Heart left ventricle (tissue), 16 donors: ENCODE measurements at regions not wholly inside any gene's neighbourhood (a gene's known extent, or its start where the extent isn't known, plus 50 kb on each side); places are given as distances from the start of the nearest gene placed in this dataset.

Source experiments
- ATAC-seq, 4 donors: fragments of 200-7000 bp; cut with Tn5 transposase; one replicate each; pipeline ENCODE4 v1.9.1; 2020 to 2022; ENCODE audit warnings: moderate library complexity in 4 of 4, mild to moderate bottlenecking in 3 of 4, moderate number of reproducible peaks in 1 of 4
- DNase-seq, 5 donors: peaks; one replicate each; pipeline ENCODE4 v3.0.0-alpha.2; 2020
- H3K27ac ChIP-seq, 12 donors: fragments of 200-600 bp; sonication (generic) in 4 of 12; one replicate each; pipeline versions ENCODE4 v1.5.0 to v1.8.0; 2016 to 2022; ENCODE audit warnings: mild to moderate bottlenecking in 2 of 12
- H3K27me3 ChIP-seq, 9 donors: fragments of 200-600 bp; sonication (generic) in 2 of 9; one replicate each; pipeline versions ENCODE4 v1.5.1 to v1.8.0; 2016 to 2022; ENCODE audit warnings: mild to moderate bottlenecking in 3 of 9
- H3K36me3 ChIP-seq, 9 donors: fragments of 200-600 bp; sonication (generic) in 2 of 9; one replicate each; pipeline versions ENCODE4 v1.5.0 to v1.8.0; 2018 to 2022; ENCODE audit warnings: mild to moderate bottlenecking in 2 of 9
- H3K4me1 ChIP-seq, 12 donors: fragments of 200-600 bp; sonication (generic) in 4 of 12; one replicate each; pipeline versions ENCODE4 v1.5.0 to v1.8.0; 2016 to 2022; ENCODE audit warnings: mild to moderate bottlenecking in 3 of 12
- H3K4me3 ChIP-seq, 12 donors: fragments of 200-600 bp; sonication (generic) in 4 of 12; one replicate each; pipeline versions ENCODE4 v1.5.0 to v1.8.0; 2017 to 2022; ENCODE audit warnings: mild to moderate bottlenecking in 9 of 12, moderate library complexity in 4 of 12
- H3K9me3 ChIP-seq, 12 donors: fragments of 200-600 bp; sonication (generic) in 4 of 12; one replicate each; pipeline versions ENCODE4 v1.5.0 to v1.8.0; 2016 to 2022; ENCODE audit warnings: mild to moderate bottlenecking in 1 of 12
- CTCF ChIP-seq, 12 donors: fragments of 200-600 bp; sonication (generic) in 4 of 12; IDR thresholded peaks; one replicate each; pipeline versions ENCODE4 v1.5.0 to v1.8.0; 2018 to 2022; ENCODE audit warnings: antibody characterized with exemption in 12 of 12, mild to moderate bottlenecking in 5 of 12
- POLR2A ChIP-seq, 2 donors: fragments of 450-650 bp; IDR thresholded peaks; one replicate each; pipeline ENCODE4 v1.6.1; 2017; ENCODE audit warnings: antibody characterized with exemption in 2 of 2, mild to moderate bottlenecking in 2 of 2, moderate library complexity in 2 of 2
- WGBS, 4 donors: extraction: QIAGEN DNeasy Blood & Tissue Kit in 2 of 4; methylation state at CpG; one replicate each; pipeline versions ENCODE4 v1.1.5 to v1.1.7; 2013 to 2018; 5-methylcytosine and 5-hydroxymethylcytosine counted together
- intact Hi-C, 10 donors: fragments of 100-400 bp; cut with DNase I; formaldehyde crosslinking; loops; one replicate each; pipeline versions ENCODE4 v1.11.1 to v1.14.2; 2022
- donor health status: ischemic (EF 13 %, LVEDD 7.1; RV severe dilation, severe dysfunction).
- donor health status: healthy with polysubstance abuse.
- donor health status: DM: no; HTN: yes; CAD: no.
- donor health status: DM: no; HTN: no; CAD: no.
- donor health status: ischemic (EF 25% LVEDD 6.9; RV normal size, moderate dysfunction).
- donor health status: ischemic (EF 25% LVEDD 5.7; RV mildly dilated, moderate dysfunction).
- donor health status: healthy.
- donor health status: DM: yes; HTN: yes; CAD: no.
- donor health status: ischemic (EF 35%, LVEDD 5.7; RV mildly dilated, moderate dysfunction).
- donor health status: nonischemic (EF 11% LVEDD 7.7; RV severe dilation, severe dysfunction).
- donor health status: DM: yes; HTN: yes; CAD: no.
- donor health status: PGD.
- donor health status: ischemic (EF 29% LVEDD 5.4; RV normal size, mild dysfunction).
- donor health status: nonischemic (EF 23%, LVEDD 6.1; RV moderate dilation, normal function).

- no peak for TF ChIP-seq CTCF (IDR thresholded peaks at IDR 0.05)
- no peak for TF ChIP-seq POLR2A (IDR thresholded peaks at IDR 0.05)
- H3K9me3 ChIP-seq: peaks cover 0 to 14% (median 2%) of the 10 kb centered on the region in 12 donors
- intact Hi-C loops: no loop called here
- no peaks in the 10 kb centered on the region for H3K36me3 ChIP-seq
- peaks cover 0 to 3% (median 0%) of the 10 kb centered on the region in 12 donors for H3K4me1 ChIP-seq
- 81 to 86% (median 83%) methylated on average over 6 of the region's 6 CpGs for WGBS, 4 donors
- ATAC-seq (no peak), DNase-seq (no peak)
- H3K27ac ChIP-seq: no peak overlapping the region
- H3K4me3 ChIP-seq: no peak overlapping the region
- H3K27me3 ChIP-seq: no peaks in the 10 kb centered on the region
These were observed 615.0 kb upstream of the FANCL start for GRCh38 chr2:58856100-58856499.

GRCh38 chr2:58853420-58853819 is 612.3 kb upstream of the FANCL start:
- intact Hi-C loops: no loop called here

GRCh38 chr2:58852905-58853304 is 611.8 kb upstream of the FANCL start:
- H3K36me3 ChIP-seq: no peaks in the 10 kb centered on the region
- ATAC-seq (no peak), DNase-seq (no peak)
- no peak overlapping the region for H3K27ac ChIP-seq
- H3K4me1 ChIP-seq: no peaks in the 10 kb centered on the region
- no peak for TF ChIP-seq POLR2A (IDR thresholded peaks at IDR 0.05)
- no peak for TF ChIP-seq CTCF (IDR thresholded peaks at IDR 0.05)
- no peak overlapping the region for H3K4me3 ChIP-seq
- intact Hi-C loops: no loop called here
- H3K9me3 ChIP-seq: peaks cover 0 to 6% (median under 1%) of the 10 kb centered on the region in 12 donors
- H3K27me3 ChIP-seq: no peaks in the 10 kb centered on the region

More at GRCh38 chr2:58853420-58853819, 612.3 kb upstream of the FANCL start:
- ATAC-seq (no peak), DNase-seq (no peak)
- peaks cover 0 to 9% (median 2%) of the 10 kb centered on the region in 12 donors for H3K9me3 ChIP-seq
- H3K27ac ChIP-seq: no peak overlapping the region
- WGBS, 4 donors: 48 to 56% (median 52%) methylated on average over 2 of the region's 2 CpGs
- no peaks in the 10 kb centered on the region for H3K27me3 ChIP-seq
- H3K4me1 ChIP-seq: no peaks in the 10 kb centered on the region
- no peak overlapping the region for H3K4me3 ChIP-seq
- H3K36me3 ChIP-seq: no peaks in the 10 kb centered on the region
- TF ChIP-seq POLR2A (IDR thresholded peaks at IDR 0.05) (no peak), CTCF (IDR thresholded peaks at IDR 0.05) (no peak)

- intact Hi-C loops: no loop called here
- no peak overlapping the region for H3K27ac ChIP-seq
- no peak for TF ChIP-seq CTCF (IDR thresholded peaks at IDR 0.05)
- no peak for TF ChIP-seq POLR2A (IDR thresholded peaks at IDR 0.05)
- H3K9me3 ChIP-seq: no peaks in the 10 kb centered on the region
- WGBS, 4 donors: 34 to 58% (median 40%) methylated on average over 5 of the region's 5 CpGs
- H3K27me3 ChIP-seq: no peaks in the 10 kb centered on the region
- H3K4me3 ChIP-seq: no peak overlapping the region
- H3K4me1 ChIP-seq: no peaks in the 10 kb centered on the region
- DNase-seq (no peak), ATAC-seq (no peak)
- no peaks in the 10 kb centered on the region for H3K36me3 ChIP-seq
These were observed 611.1 kb upstream of the FANCL start for GRCh38 chr2:58852243-58852642.
